BLaER1 (cell line): ENCODE measurements at regions not wholly inside any gene's neighbourhood (a gene's known extent, or its start where the extent isn't known, plus 50 kb on each side); places are given as distances from the start of the nearest gene placed in this dataset.
A peak's percentile ranks its signal among the peaks of the same experiment; 100 is the strongest.
"Not testable (repeated sequence)": the region's sequence is repeated elsewhere in the genome, so short reads cannot be mapped to it uniquely, and the experiment has no call there.

Experiments
- H3K27ac ChIP-seq: shearing (Covaris generic); formaldehyde crosslinking; 2 replicates; pipeline ENCODE4 v1.8.1; 2022
- H3K27me3 ChIP-seq: shearing (Covaris generic); formaldehyde crosslinking; 2 replicates; pipeline ENCODE4 v1.8.1; 2022
- H3K36me3 ChIP-seq: shearing (Covaris generic); formaldehyde crosslinking; 2 replicates; pipeline ENCODE4 v1.8.1; 2022
- H3K4me1 ChIP-seq: shearing (Covaris generic); formaldehyde crosslinking; 2 replicates; pipeline ENCODE4 v1.8.1; 2022
- H3K4me2 ChIP-seq: shearing (Covaris generic); formaldehyde crosslinking; 2 replicates; pipeline ENCODE4 v1.8.1; 2022
- H3K4me3 ChIP-seq: shearing (Covaris generic); formaldehyde crosslinking; 2 replicates; pipeline ENCODE4 v1.8.1; 2022
- H3K9ac ChIP-seq: shearing (Covaris generic); formaldehyde crosslinking; 2 replicates; pipeline ENCODE4 v1.8.1; 2022
- H3K9me3 ChIP-seq: shearing (Covaris generic); formaldehyde crosslinking; 2 replicates; pipeline ENCODE4 v1.8.1; 2022
- H4K20me1 ChIP-seq: shearing (Covaris generic); formaldehyde crosslinking; 2 replicates; pipeline ENCODE4 v1.8.1; 2022
- Cebpa-rat ChIP-seq: shearing (Covaris generic); IDR thresholded peaks from 2 replicates; pipeline ENCODE4 v1.8.1; 2022

DNA sequence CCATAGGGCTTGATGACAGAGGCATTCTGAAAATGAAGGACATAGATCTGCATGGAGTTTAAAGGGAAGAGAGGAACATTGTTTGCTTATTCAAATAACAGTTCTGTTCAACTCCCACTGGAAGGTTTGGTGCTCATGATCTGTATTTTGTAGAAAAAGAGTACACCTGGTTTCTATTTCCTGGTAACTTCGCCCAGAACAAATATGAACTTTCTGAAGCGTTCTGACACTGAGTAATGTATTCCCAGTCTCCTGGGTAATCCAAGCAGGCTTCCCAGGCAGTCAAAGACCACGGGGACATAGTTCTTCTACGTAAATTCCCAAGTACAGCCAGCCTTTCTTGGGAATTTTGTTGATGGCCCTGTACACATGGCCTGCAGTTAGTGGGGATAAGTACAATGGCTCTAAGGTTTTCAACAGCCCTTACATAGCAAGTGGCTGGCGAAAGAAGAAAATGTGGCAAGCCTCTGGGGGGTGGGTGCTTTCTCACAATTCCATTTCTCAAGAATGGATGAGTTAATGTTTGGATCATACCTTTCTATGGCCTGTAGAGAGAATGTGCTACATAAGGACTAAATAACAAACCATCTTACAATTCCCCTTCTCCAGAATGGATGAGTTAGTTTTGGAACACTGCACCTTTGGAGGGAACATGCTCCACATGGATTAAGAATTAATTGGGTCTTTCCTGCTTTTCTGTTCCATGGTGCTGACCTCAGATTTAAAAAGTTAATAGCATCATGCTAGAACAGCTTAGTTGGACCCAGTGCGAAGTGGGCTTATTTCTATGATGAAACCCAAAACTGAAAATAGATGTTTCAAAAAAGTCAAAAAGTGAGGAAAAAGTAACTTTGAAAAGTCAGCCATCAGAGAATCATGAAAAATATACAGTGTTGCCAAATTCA lies 52.7 kb downstream of the COL6A6 start:
- Histone ChIP-seq H3K4me1 (no peaks in the 10 kb centered on the region), H3K27me3 (no peaks in the 10 kb centered on the region), H3K9me3 (no peaks in the 10 kb centered on the region), H3K4me2 (no peak overlapping the region), H3K27ac (no peak overlapping the region), H3K9ac (no peak overlapping the region), H4K20me1 (no peaks in the 10 kb centered on the region), H3K4me3 (no peak overlapping the region), H3K36me3 (no peaks in the 10 kb centered on the region)
- TF ChIP-seq Cebpa-rat, result no peak

DNA sequence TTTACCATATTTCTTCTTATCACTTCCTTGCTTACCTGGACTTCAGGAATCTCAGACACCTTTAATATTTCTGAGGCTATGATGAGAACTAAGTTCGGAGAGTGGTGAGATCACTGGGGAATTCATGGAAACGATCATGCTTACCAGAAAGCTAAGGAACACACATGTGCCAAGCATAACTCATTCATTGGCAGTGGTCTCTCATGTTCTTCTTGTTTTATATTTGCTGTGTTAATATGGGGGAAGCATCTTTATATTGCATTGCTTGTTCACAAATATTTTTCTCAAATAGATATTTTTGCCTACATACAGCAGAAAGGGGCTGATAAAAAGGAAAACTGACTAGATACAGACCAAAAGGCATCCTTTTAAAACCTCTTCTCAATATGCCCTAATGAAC lies 55.8 kb downstream of the COL6A6 start:
- no peaks in the 10 kb centered on the region for H3K27me3 ChIP-seq
- no peak for TF ChIP-seq Cebpa-rat

DNA sequence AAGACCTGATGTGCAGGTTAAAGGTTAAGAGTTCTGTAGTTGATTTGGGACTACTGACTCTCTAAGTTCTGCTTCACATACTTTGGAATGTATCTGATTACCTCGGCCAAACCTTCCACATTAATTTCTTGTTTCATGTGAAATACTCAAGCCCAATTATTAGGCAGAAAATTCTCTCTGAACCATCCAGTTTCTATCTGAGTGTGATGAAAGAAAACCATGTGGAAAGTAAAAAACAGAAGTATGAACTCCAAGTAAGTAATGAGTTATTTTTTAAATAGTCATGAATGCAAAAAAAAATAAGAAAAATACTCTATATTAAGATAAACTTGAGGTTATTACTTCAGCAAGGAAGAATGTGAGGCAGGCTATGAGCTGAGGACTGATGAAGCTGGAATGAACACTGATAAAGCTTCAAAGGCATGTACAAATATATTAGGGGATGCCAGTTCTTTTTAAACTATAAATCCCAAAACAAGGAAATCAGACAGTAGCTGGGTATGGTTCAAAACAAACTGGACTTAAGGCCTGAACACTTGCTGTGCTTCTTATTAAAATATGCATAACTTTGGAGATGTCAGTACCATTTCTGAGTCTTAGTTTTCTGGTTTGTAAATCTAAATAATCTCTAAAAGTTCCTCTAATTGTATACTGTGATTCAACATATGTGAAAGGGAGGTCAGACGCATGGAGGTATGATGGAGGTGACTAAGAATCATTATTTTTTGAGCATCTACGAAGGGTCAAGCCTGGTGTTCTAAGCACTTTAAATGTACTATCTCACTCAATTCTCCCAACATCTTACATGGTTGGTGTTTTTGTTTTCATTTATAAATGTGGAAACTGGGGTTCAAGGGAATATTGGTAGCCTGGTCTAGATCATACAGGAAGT lies 59.6 kb downstream of the COL6A6 start:
- Histone ChIP-seq H3K4me3 (no peak overlapping the region), H3K9ac (no peak overlapping the region), H3K4me1 (no peaks in the 10 kb centered on the region), H3K36me3 (no peaks in the 10 kb centered on the region), H3K27me3 (no peaks in the 10 kb centered on the region), H3K9me3 (no peaks in the 10 kb centered on the region), H4K20me1 (no peaks in the 10 kb centered on the region), H3K27ac (no peak overlapping the region), H3K4me2 (no peak overlapping the region)
- TF ChIP-seq Cebpa-rat, result no peak

More for the DNA sequence above, 55.8 kb downstream of the COL6A6 start:
- Histone ChIP-seq H3K4me1 (no peaks in the 10 kb centered on the region), H3K9me3 (no peaks in the 10 kb centered on the region), H3K4me2 (no peak overlapping the region), H3K27ac (no peak overlapping the region), H4K20me1 (no peaks in the 10 kb centered on the region), H3K4me3 (no peak overlapping the region), H3K9ac (no peak overlapping the region), H3K36me3 (no peaks in the 10 kb centered on the region)

DNA sequence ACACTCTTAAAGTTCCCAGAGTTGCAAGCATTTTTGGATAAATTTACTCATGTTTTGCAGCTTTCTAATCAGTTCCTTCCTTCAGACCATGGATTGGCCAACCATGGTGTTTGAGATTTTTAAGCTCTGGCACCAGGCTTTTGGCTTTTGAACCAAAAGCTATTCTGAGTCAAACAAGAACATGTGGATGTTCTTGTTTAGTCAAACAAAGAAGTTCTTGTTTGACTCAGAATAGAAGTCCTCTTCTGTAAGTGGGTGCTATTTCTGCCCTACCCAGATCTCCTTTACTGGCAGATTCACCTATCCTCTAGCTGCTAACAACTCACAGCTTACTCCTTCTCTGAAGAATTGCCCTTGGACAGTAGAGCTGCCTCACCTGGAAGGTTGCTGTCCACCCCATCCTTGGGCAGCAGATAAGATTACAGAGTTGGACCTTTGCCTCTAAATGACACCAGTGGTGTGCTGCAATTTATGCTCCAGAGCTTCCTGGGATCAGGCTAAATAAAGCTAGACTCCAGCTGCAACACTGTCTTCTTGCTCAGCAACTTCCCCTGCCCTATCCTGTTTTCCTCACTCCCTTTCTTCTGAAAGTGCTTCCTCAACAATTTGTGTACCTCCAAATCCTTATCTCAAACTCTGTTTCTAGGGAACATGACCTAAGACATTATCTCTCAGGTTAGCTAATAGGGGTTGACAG lies 65.6 kb downstream of the COL6A6 start:
- H3K27ac ChIP-seq, result no peak overlapping the region
- no peak overlapping the region for H3K9ac ChIP-seq
- no peaks in the 10 kb centered on the region for H3K4me1 ChIP-seq
- no peak overlapping the region for H3K4me2 ChIP-seq
- no peaks in the 10 kb centered on the region for H3K9me3 ChIP-seq
- TF ChIP-seq Cebpa-rat, result no peak
- H3K36me3 ChIP-seq, result no peaks in the 10 kb centered on the region
- H3K27me3 ChIP-seq, result no peaks in the 10 kb centered on the region
- no peaks in the 10 kb centered on the region for H4K20me1 ChIP-seq
- no peak overlapping the region for H3K4me3 ChIP-seq

DNA sequence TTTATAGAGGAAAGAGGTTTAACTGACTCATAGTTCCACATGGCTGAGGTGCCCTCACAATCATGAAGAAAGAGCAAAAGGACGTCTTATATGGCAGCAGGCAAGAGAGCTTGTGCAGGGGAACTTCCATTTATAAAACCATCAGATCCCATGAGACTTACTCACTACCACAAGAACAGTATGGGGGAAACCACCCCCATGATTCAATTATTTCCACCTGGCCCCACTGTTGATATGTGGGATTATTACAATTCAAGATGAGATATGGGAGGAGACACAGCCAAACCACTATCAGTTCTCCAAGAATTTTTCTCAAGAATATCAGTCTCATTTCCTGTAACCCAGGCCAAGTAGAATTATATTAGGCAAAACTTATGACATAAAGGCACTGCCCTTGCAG lies 77.8 kb downstream of the COL6A6 start:
- H3K27ac ChIP-seq, H3K9ac ChIP-seq, H3K27me3 ChIP-seq, H3K4me3 ChIP-seq, H3K36me3 ChIP-seq, H3K4me1 ChIP-seq, H3K9me3 ChIP-seq, H4K20me1 ChIP-seq: not testable (repeated sequence)
- H3K4me2 ChIP-seq, result 0 out of 2 replicates have a peak overlapping the region, but pooled peaks have one; percentile 7

DNA sequence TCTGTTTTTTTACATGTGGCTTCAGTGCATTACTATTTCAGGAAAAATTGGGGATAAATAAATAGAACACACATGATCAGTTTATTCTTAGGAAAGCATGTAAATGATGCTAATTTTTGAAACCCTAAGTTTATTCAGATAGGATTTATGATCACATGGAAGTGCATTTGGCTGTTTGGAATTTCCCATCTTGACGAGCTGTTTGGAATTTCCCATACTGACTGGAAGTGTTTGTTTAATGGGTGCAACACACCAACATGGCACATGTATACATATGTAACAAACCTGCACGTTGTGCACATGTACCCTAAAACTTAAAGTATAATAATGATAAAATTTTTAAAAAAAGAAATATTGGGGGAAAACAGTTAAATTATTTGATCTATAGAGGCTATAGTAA lies 79.5 kb downstream of the COL6A6 start:
- H3K27me3 ChIP-seq, result no peaks in the 10 kb centered on the region
- H3K4me2 ChIP-seq, result no peak overlapping the region
- peaks cover 10% of the 10 kb centered on the region for H3K4me1 ChIP-seq
- no peak overlapping the region for H3K4me3 ChIP-seq
- H4K20me1 ChIP-seq, result no peaks in the 10 kb centered on the region
- H3K9me3 ChIP-seq, result no peaks in the 10 kb centered on the region
- no peak for TF ChIP-seq Cebpa-rat
- no peak overlapping the region for H3K9ac ChIP-seq
- no peak overlapping the region for H3K27ac ChIP-seq
- no peaks in the 10 kb centered on the region for H3K36me3 ChIP-seq

DNA sequence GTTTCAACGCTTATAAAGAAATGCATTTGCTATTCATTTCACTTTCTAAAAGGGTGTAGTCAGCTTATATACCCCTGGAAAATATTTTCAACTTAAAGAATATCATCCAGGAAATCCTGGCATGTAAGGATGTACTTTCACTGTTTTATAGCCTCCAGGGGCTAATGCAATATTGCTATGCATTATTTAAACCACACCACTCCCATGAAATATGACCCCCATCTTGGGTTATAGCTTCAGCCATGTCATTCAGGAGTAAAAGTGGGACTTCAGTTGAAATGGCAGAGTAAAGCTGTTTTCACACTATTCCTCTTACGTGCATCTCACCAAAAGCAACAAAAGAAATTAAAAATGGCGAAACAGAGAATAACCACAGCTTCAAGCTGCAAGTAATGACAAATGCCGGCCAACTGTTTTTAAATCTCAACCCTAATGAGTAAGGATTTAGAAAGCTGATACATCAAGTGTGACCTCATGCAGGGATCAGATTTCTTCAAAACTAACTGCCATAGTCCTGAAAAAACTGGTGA lies 84.5 kb downstream of the COL6A6 start:
- no peaks in the 10 kb centered on the region for H3K36me3 ChIP-seq
- no peaks in the 10 kb centered on the region for H3K27me3 ChIP-seq
- H3K4me3 ChIP-seq, result no peak overlapping the region
- H3K9me3 ChIP-seq, result peaks cover 18% of the 10 kb centered on the region; the same call in 1 of the 2 replicates
- H3K4me1 ChIP-seq, result no peaks in the 10 kb centered on the region
- no peak overlapping the region for H3K9ac ChIP-seq
- no peaks in the 10 kb centered on the region for H4K20me1 ChIP-seq
- TF ChIP-seq Cebpa-rat, result no peak
- no peak overlapping the region for H3K4me2 ChIP-seq
- no peak overlapping the region for H3K27ac ChIP-seq

DNA sequence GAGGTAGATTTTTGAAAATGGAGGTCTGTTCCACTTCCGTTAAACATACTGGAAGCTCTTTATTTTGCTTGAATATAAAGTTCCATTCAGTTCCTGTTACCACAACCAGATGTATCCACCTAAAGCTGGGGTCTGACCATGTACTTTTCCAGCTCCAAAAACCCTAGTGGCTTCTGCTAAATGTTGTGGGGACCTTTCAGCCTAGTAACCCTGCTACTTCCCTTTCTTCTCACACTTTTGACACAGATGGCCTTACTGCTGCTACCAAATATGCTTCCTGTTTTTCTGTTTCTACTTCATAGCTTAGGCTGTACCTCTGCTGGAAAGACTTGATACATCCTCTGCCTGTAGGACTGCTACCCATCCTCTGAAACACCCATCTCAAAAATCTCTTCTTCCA lies 87.8 kb downstream of the COL6A6 start:
- Histone ChIP-seq H4K20me1 (no peaks in the 10 kb centered on the region), H3K4me3 (no peak overlapping the region), H3K4me2 (no peak overlapping the region), H3K27ac (no peak overlapping the region), H3K27me3 (no peaks in the 10 kb centered on the region), H3K4me1 (no peaks in the 10 kb centered on the region), H3K9me3 (peaks cover 40% of the 10 kb centered on the region), H3K36me3 (no peaks in the 10 kb centered on the region), H3K9ac (no peak overlapping the region)
- TF ChIP-seq Cebpa-rat, result no peak

DNA sequence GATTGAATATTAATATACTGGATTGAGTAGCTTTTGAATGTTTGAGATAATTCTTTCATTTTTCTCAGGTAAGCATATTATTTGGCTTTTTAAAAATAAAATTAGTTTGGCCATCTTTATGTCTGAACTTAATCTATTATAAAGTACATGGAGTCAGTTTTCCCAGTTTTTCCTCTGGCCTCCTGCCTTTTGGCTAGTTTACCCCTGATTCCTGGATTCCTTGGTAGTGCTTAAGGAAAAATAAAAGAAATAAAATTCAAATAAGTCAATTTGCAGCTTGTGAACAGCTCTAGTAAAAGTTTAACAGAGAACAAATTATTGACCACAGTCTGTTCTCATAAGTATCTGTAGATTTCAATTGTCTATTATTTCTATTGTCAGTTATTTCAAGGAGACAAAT lies 89.4 kb downstream of the COL6A6 start:
- H3K4me2 ChIP-seq, result no peak overlapping the region

More for the DNA sequence above, 89.4 kb downstream of the COL6A6 start:
- Histone ChIP-seq H3K4me3 (no peak overlapping the region), H3K27me3 (no peaks in the 10 kb centered on the region), H3K36me3 (no peaks in the 10 kb centered on the region), H3K27ac (no peak overlapping the region), H3K4me1 (no peaks in the 10 kb centered on the region), H4K20me1 (no peaks in the 10 kb centered on the region), H3K9me3 (peaks cover 40% of the 10 kb centered on the region), H3K9ac (no peak overlapping the region)
- no peak for TF ChIP-seq Cebpa-rat
